ENCODE measurements at regions not wholly inside any gene's neighbourhood (a gene's known extent, or its start where the extent isn't known, plus 50 kb on each side); places are given as distances from the start of the nearest gene placed in this dataset.

GRCh38 chr4:57607566-57608180 lies 497.5 kb upstream of the IGFBP7 start:
- DNase-seq (ENCODE audit: low read depth), result no peak

- DNase-seq (ENCODE audit: low read depth), result no peak
Observed at GRCh38 chr4:57605376-57605775, 495.2 kb upstream of the IGFBP7 start.

GRCh38 chr4:57602141-57602540 lies 492.0 kb upstream of the IGFBP7 start:
- no peak for DNase-seq (ENCODE audit: low read depth)

- no peak for DNase-seq (ENCODE audit: low read depth)
Observed at GRCh38 chr4:57591073-57591472, 480.9 kb upstream of the IGFBP7 start.

- no peak for DNase-seq (ENCODE audit: low read depth)
Observed at GRCh38 chr4:57588557-57588956, 478.4 kb upstream of the IGFBP7 start.

- DNase-seq (ENCODE audit: low read depth), result no peak
Observed at GRCh38 chr4:57580710-57581599, 470.8 kb upstream of the IGFBP7 start.

- DNase-seq (ENCODE audit: low read depth), result no peak
Observed at GRCh38 chr4:57575426-57575825, 465.2 kb upstream of the IGFBP7 start.

- no peak for DNase-seq (ENCODE audit: low read depth)
Observed at GRCh38 chr4:57554556-57555092, 444.4 kb upstream of the IGFBP7 start.

GRCh38 chr4:57553728-57554127 lies 443.5 kb upstream of the IGFBP7 start:
- DNase-seq (ENCODE audit: low read depth), result no peak

GRCh38 chr4:57550198-57550597 lies 440.0 kb upstream of the IGFBP7 start:
- no peak for DNase-seq (ENCODE audit: low read depth)

GRCh38 chr4:57548856-57549255 lies 438.7 kb upstream of the IGFBP7 start:
- DNase-seq (ENCODE audit: low read depth), result no peak

GRCh38 chr4:57544811-57545654 lies 434.8 kb upstream of the IGFBP7 start:
- DNase-seq (ENCODE audit: low read depth), result no peak

- DNase-seq (ENCODE audit: low read depth), result no peak
Observed at GRCh38 chr4:57504797-57505530, 394.8 kb upstream of the IGFBP7 start.

- DNase-seq (ENCODE audit: low read depth), result no peak
Observed at GRCh38 chr4:57504139-57504538, 394.0 kb upstream of the IGFBP7 start.

- DNase-seq (ENCODE audit: low read depth), result no peak
Observed at GRCh38 chr4:57501720-57502119, 391.5 kb upstream of the IGFBP7 start.

GRCh38 chr4:57499786-57500185 lies 389.6 kb upstream of the IGFBP7 start:
- no peak for DNase-seq (ENCODE audit: low read depth)

GRCh38 chr4:57498251-57498650 lies 388.1 kb upstream of the IGFBP7 start:
- no peak for DNase-seq (ENCODE audit: low read depth)

GRCh38 chr4:57496697-57497471 lies 386.7 kb upstream of the IGFBP7 start:
- no peak for DNase-seq (ENCODE audit: low read depth)

GRCh38 chr4:57494821-57495220 lies 384.6 kb upstream of the IGFBP7 start:
- no peak for DNase-seq (ENCODE audit: low read depth)

- DNase-seq (ENCODE audit: low read depth), result no peak
Observed at GRCh38 chr4:57492251-57492878, 382.2 kb upstream of the IGFBP7 start.
